VCaP (cell line): ENCODE measurements at regions not wholly inside any gene's neighbourhood (a gene's known extent, or its start where the extent isn't known, plus 50 kb on each side); places are given as distances from the start of the nearest gene placed in this dataset.
"Not testable (repeated sequence)": the region's sequence is repeated elsewhere in the genome, so short reads cannot be mapped to it uniquely, and the experiment has no call there.

Source experiments
- H3K27ac ChIP-seq: fragments of 450-650 bp; 2 replicates; pipeline ENCODE4 v1.5.1; 2017
- CTCF ChIP-seq: fragments of 450-650 bp; conservative IDR thresholded peaks from 2 replicates; pipeline ENCODE4 v1.5.1; 2017; ENCODE audit warnings: mild to moderate bottlenecking, moderate library complexity

- no peak overlapping the region for H3K27ac ChIP-seq
- no peak for TF ChIP-seq CTCF
These were observed 71.8 kb downstream of the LARP7 start for GRCh38 chr4:112708772-112709171.

GRCh38 chr4:112714922-112715901 is 78.3 kb downstream of the LARP7 start:
- H3K27ac ChIP-seq = no peak overlapping the region

GRCh38 chr4:112717856-112718255 is 80.9 kb downstream of the LARP7 start:
- TF ChIP-seq CTCF = no peak

More at GRCh38 chr4:112714922-112715901, 78.3 kb downstream of the LARP7 start:
- TF ChIP-seq CTCF = no peak

GRCh38 chr4:112721627-112722026 is 84.7 kb downstream of the LARP7 start:
- no peak for TF ChIP-seq CTCF

More at GRCh38 chr4:112717856-112718255, 80.9 kb downstream of the LARP7 start:
- H3K27ac ChIP-seq = no peak overlapping the region

DNA sequence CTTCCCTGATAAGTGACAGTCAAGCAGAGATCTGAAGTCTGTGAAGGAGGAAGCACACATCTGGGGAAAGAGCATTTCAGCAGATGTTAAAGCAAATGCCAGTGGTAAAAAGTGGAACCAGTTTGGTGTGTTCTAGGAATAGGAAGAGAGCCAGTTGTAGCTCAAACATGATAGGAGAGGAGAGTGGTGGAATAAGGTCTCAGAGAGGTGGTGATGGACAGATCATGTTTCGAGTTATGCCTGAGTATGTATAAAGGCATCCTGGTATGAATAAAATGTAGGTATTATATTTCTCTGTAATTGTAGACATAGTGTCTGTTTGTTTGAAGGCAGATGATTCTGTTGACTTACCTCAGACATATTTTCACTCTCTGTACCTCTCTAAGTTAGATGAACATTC is 89.1 kb downstream of the LARP7 start:
- no peak for TF ChIP-seq CTCF
- no peak overlapping the region for H3K27ac ChIP-seq

More at GRCh38 chr4:112721627-112722026, 84.7 kb downstream of the LARP7 start:
- H3K27ac ChIP-seq = no peak overlapping the region

- not testable (repeated sequence) for H3K27ac ChIP-seq
These were observed 90.8 kb downstream of the LARP7 start for GRCh38 chr4:112727728-112728127.

GRCh38 chr4:112731715-112732114 is 94.8 kb downstream of the LARP7 start:
- no peak for TF ChIP-seq CTCF
- H3K27ac ChIP-seq = no peak overlapping the region

DNA sequence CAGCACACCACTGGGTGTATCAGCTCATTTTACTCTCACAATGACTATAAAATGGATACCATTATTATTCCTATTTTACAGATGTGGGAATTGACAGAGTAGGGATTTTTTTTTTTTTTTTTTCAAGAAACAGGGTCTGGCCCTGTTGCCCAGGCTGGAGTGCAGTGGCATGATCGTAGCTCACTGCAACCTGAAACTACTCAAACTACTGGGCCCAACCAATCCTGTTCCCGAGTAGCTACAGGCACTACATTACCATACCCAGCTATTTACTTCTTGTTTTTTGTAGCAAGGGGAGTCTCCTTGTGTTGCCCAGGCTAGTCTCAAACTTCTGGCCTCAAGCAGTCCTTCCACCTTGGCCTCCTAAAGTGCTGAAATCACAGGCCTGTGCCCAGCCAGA is 95.2 kb downstream of the LARP7 start:
- H3K27ac ChIP-seq = no peak overlapping the region
- TF ChIP-seq CTCF = no peak
